Effector memory CD8-positive, alpha-beta T cell (primary cell): ENCODE measurements at regions not wholly inside any gene's neighbourhood (a gene's known extent, or its start where the extent isn't known, plus 50 kb on each side); places are given as distances from the start of the nearest gene placed in this dataset.

Experiments used
- ATAC-seq: fragments of 150-1000 bp; cut with Tn5 transposase; replicated peaks from 2 replicates; pipeline ENCODE4 v1.10.0; 2021; ENCODE audit warnings: mild to moderate bottlenecking, moderate library complexity
- DNase-seq, 3 experiments: peaks; one replicate each; pipeline ENCODE4 v3.0.0; 2021
- H3K27ac Mint-ChIP-seq, 2 donors: one replicate each; pipeline ENCODE4 v1.8.0; 2022; ENCODE audit warnings: mild to moderate bottlenecking in 2 of 2, mixed read lengths in 2 of 2, moderate library complexity in 2 of 2
- H3K27me3 Mint-ChIP-seq, 2 donors: one replicate each; pipeline ENCODE4 v1.8.0; 2022; ENCODE audit warnings: mixed read lengths in 2 of 2
- H3K36me3 Mint-ChIP-seq: one replicate; pipeline ENCODE4 v1.8.0; 2022; ENCODE audit warnings: mild to moderate bottlenecking, moderate library complexity, mixed read lengths; ENCODE audit not compliant: insufficient read depth
- H3K4me1 Mint-ChIP-seq, 2 donors: one replicate each; pipeline ENCODE4 v1.8.0; 2022; ENCODE audit warnings: low read depth in 2 of 2, mixed read lengths in 2 of 2
- H3K4me3 Mint-ChIP-seq, 2 donors: one replicate each; pipeline ENCODE4 v1.8.0; 2022; ENCODE audit warnings: mild to moderate bottlenecking in 2 of 2, mixed read lengths in 2 of 2, moderate library complexity in 2 of 2
- H3K9me3 Mint-ChIP-seq, 2 donors: one replicate each; pipeline ENCODE4 v1.8.0; 2022; ENCODE audit warnings: mixed read lengths in 2 of 2

- no peak overlapping the region for H3K27ac Mint-ChIP-seq
- no peak for ATAC-seq
- no peaks in the 10 kb centered on the region for H3K4me1 Mint-ChIP-seq
- no peak overlapping the region for H3K4me3 Mint-ChIP-seq
- DNase-seq: no peak
- peaks cover 66 to 70% of the 10 kb centered on the region in 2 donors for H3K27me3 Mint-ChIP-seq
- no peaks in the 10 kb centered on the region for H3K36me3 Mint-ChIP-seq
- peaks cover 6 to 7% of the 10 kb centered on the region in 2 donors for H3K9me3 Mint-ChIP-seq
Measured at GRCh38 chr20:58112017-58112781, 116.3 kb downstream of the ANKRD60 start.

- no peaks in the 10 kb centered on the region for H3K4me1 Mint-ChIP-seq
- no peak for ATAC-seq
Measured at GRCh38 chr20:58111310-58112016, 117.0 kb downstream of the ANKRD60 start.

GRCh38 chr20:58109918-58110635, 118.4 kb downstream of the ANKRD60 start:
- H3K4me3 Mint-ChIP-seq: no peak overlapping the region
- ATAC-seq: no peak
- H3K4me1 Mint-ChIP-seq: no peaks in the 10 kb centered on the region
- H3K27me3 Mint-ChIP-seq: peaks cover 58 to 69% of the 10 kb centered on the region in 2 donors
- no peaks in the 10 kb centered on the region for H3K36me3 Mint-ChIP-seq
- H3K9me3 Mint-ChIP-seq: peaks cover 6 to 10% of the 10 kb centered on the region in 2 donors
- no peak for DNase-seq
- no peak overlapping the region for H3K27ac Mint-ChIP-seq

More at GRCh38 chr20:58111310-58112016, 117.0 kb downstream of the ANKRD60 start:
- Mint-ChIP-seq H3K4me3 (no peak overlapping the region), H3K27me3 (peaks cover 62 to 70% of the 10 kb centered on the region in 2 donors), H3K27ac (no peak overlapping the region), H3K36me3 (no peaks in the 10 kb centered on the region), H3K9me3 (peaks cover 6 to 7% of the 10 kb centered on the region in 2 donors)
- DNase-seq: no peak

GRCh38 chr20:58109126-58109880, 119.2 kb downstream of the ANKRD60 start:
- no peak for ATAC-seq
- H3K4me3 Mint-ChIP-seq: no peak overlapping the region
- no peaks in the 10 kb centered on the region for H3K4me1 Mint-ChIP-seq
- peaks cover 6 to 10% of the 10 kb centered on the region in 2 donors for H3K9me3 Mint-ChIP-seq
- H3K27me3 Mint-ChIP-seq: peaks cover 54 to 63% of the 10 kb centered on the region in 2 donors
- DNase-seq: no peak
- no peak overlapping the region for H3K27ac Mint-ChIP-seq
- no peaks in the 10 kb centered on the region for H3K36me3 Mint-ChIP-seq

- DNase-seq (no peak), ATAC-seq (no peak)
- Mint-ChIP-seq H3K4me3 (no peak overlapping the region), H3K4me1 (no peaks in the 10 kb centered on the region), H3K36me3 (no peaks in the 10 kb centered on the region), H3K27ac (no peak overlapping the region), H3K27me3 (peaks cover 55 to 57% of the 10 kb centered on the region in 2 donors), H3K9me3 (peaks cover 6 to 10% of the 10 kb centered on the region in 2 donors)
Measured at GRCh38 chr20:58107533-58107932, 120.9 kb downstream of the ANKRD60 start.

GRCh38 chr20:58106143-58106750, 122.2 kb downstream of the ANKRD60 start:
- peaks cover 6 to 10% of the 10 kb centered on the region in 2 donors for H3K9me3 Mint-ChIP-seq
- no peak overlapping the region for H3K4me3 Mint-ChIP-seq
- H3K27ac Mint-ChIP-seq: no peak overlapping the region
- no peak for ATAC-seq
- peaks cover 53 to 59% of the 10 kb centered on the region in 2 donors for H3K27me3 Mint-ChIP-seq
- H3K36me3 Mint-ChIP-seq: no peaks in the 10 kb centered on the region
- H3K4me1 Mint-ChIP-seq: no peaks in the 10 kb centered on the region
- no peak for DNase-seq

- H3K27me3 Mint-ChIP-seq: peaks cover 59 to 60% of the 10 kb centered on the region in 2 donors
- peaks cover 0 to 2% of the 10 kb centered on the region in 2 donors for H3K9me3 Mint-ChIP-seq
- no peak overlapping the region for H3K4me3 Mint-ChIP-seq
- H3K36me3 Mint-ChIP-seq: no peaks in the 10 kb centered on the region
- DNase-seq (no peak), ATAC-seq (no peak)
- no peaks in the 10 kb centered on the region for H3K4me1 Mint-ChIP-seq
- no peak overlapping the region for H3K27ac Mint-ChIP-seq
Measured at GRCh38 chr20:58103961-58104360, 124.5 kb downstream of the ANKRD60 start.

- Mint-ChIP-seq H3K36me3 (no peaks in the 10 kb centered on the region), H3K4me1 (no peaks in the 10 kb centered on the region), H3K4me3 (no peak overlapping the region), H3K27me3 (peaks cover 59 to 60% of the 10 kb centered on the region in 2 donors), H3K27ac (no peak overlapping the region), H3K9me3 (peaks cover 0 to 2% of the 10 kb centered on the region in 2 donors)
- DNase-seq (no peak), ATAC-seq (no peak)
Measured at GRCh38 chr20:58103517-58103904, 124.9 kb downstream of the ANKRD60 start.

- Mint-ChIP-seq H3K27me3 (peaks cover 58 to 60% of the 10 kb centered on the region in 2 donors), H3K4me1 (no peaks in the 10 kb centered on the region), H3K27ac (no peak overlapping the region), H3K4me3 (no peak overlapping the region), H3K9me3 (peaks cover 0 to 2% of the 10 kb centered on the region in 2 donors), H3K36me3 (no peaks in the 10 kb centered on the region)
- ATAC-seq: no peak
- no peak for DNase-seq
Measured at GRCh38 chr20:58102744-58103516, 125.5 kb downstream of the ANKRD60 start.

- Mint-ChIP-seq H3K4me1 (no peaks in the 10 kb centered on the region), H3K9me3 (peaks cover 0 to 2% of the 10 kb centered on the region in 2 donors), H3K36me3 (no peaks in the 10 kb centered on the region), H3K27me3 (peaks cover 56 to 63% of the 10 kb centered on the region in 2 donors), H3K27ac (no peak overlapping the region), H3K4me3 (no peak overlapping the region)
- no peak for DNase-seq
- ATAC-seq: no peak
Measured at GRCh38 chr20:58102261-58102660, 126.2 kb downstream of the ANKRD60 start.

- no peak for ATAC-seq
- H3K27me3 Mint-ChIP-seq: peaks cover 59% of the 10 kb centered on the region in 2 donors
- DNase-seq: no peak
- H3K4me3 Mint-ChIP-seq: no peak overlapping the region
- peaks cover 0 to 2% of the 10 kb centered on the region in 2 donors for H3K9me3 Mint-ChIP-seq
- H3K27ac Mint-ChIP-seq: no peak overlapping the region
- no peaks in the 10 kb centered on the region for H3K36me3 Mint-ChIP-seq
- H3K4me1 Mint-ChIP-seq: no peaks in the 10 kb centered on the region
Measured at GRCh38 chr20:58100731-58101356, 127.6 kb downstream of the ANKRD60 start.
